ENCODE measurements at regions not wholly inside any gene's neighbourhood (a gene's known extent, or its start where the extent isn't known, plus 50 kb on each side); places are given as distances from the start of the nearest gene placed in this dataset.
"Not testable (repeated sequence)": the region's sequence is repeated elsewhere in the genome, so short reads cannot be mapped to it uniquely, and the experiment has no call there.

GRCh38 chr9:71632776-71633175, 135.5 kb downstream of the CEMIP2 start:
- FAIRE-seq: no peak
- no peak for DNase-seq (ENCODE audit: extremely low spot score, insufficient read length, low read depth)

GRCh38 chr9:71630377-71630995, 137.8 kb downstream of the CEMIP2 start:
- FAIRE-seq (no peak), DNase-seq (ENCODE audit: extremely low spot score, insufficient read length, low read depth) (no peak)

GRCh38 chr9:71629578-71630215, 138.6 kb downstream of the CEMIP2 start:
- FAIRE-seq: no peak
- DNase-seq (ENCODE audit: extremely low spot score, insufficient read length, low read depth): no peak

GRCh38 chr9:71628247-71628646, 140.1 kb downstream of the CEMIP2 start:
- no peak for DNase-seq (ENCODE audit: extremely low spot score, insufficient read length, low read depth)
- FAIRE-seq: peak; percentile 18

- FAIRE-seq (no peak), DNase-seq (ENCODE audit: extremely low spot score, insufficient read length, low read depth) (no peak)
These were observed 140.8 kb downstream of the CEMIP2 start for GRCh38 chr9:71627537-71627936.

- FAIRE-seq: no peak
- DNase-seq (ENCODE audit: extremely low spot score, insufficient read length, low read depth): no peak
These were observed 141.9 kb downstream of the CEMIP2 start for GRCh38 chr9:71626395-71626794.

- no peak for FAIRE-seq
- DNase-seq (ENCODE audit: extremely low spot score, insufficient read length, low read depth): no peak
These were observed 143.6 kb downstream of the CEMIP2 start for GRCh38 chr9:71624728-71625127.

- no peak for DNase-seq (ENCODE audit: extremely low spot score, insufficient read length, low read depth)
- FAIRE-seq: no peak
These were observed 147.6 kb downstream of the CEMIP2 start for GRCh38 chr9:71620746-71621145.

GRCh38 chr9:71620331-71620730, 148.0 kb downstream of the CEMIP2 start:
- DNase-seq (ENCODE audit: extremely low spot score, insufficient read length, low read depth): no peak
- FAIRE-seq: no peak

GRCh38 chr9:71619926-71620325, 148.4 kb downstream of the CEMIP2 start:
- no peak for FAIRE-seq
- no peak for DNase-seq (ENCODE audit: extremely low spot score, insufficient read length, low read depth)

GRCh38 chr9:71614409-71615010, 153.8 kb downstream of the CEMIP2 start:
- FAIRE-seq: no peak
- no peak for DNase-seq (ENCODE audit: extremely low spot score, insufficient read length, low read depth)

- DNase-seq (ENCODE audit: extremely low spot score, insufficient read length, low read depth) (no peak), FAIRE-seq (no peak)
These were observed 155.4 kb downstream of the CEMIP2 start for GRCh38 chr9:71612889-71613288.

GRCh38 chr9:71609448-71609830, 158.9 kb downstream of the CEMIP2 start:
- no peak for FAIRE-seq

GRCh38 chr9:71608825-71609447, 159.4 kb downstream of the CEMIP2 start:
- FAIRE-seq (no peak), DNase-seq (ENCODE audit: extremely low spot score, insufficient read length, low read depth) (no peak)

More at GRCh38 chr9:71609448-71609830, 158.9 kb downstream of the CEMIP2 start:
- DNase-seq (ENCODE audit: extremely low spot score, insufficient read length, low read depth): no peak

- no peak for FAIRE-seq
These were observed 160.3 kb downstream of the CEMIP2 start for GRCh38 chr9:71608021-71608420.

GRCh38 chr9:71607461-71607881, 160.8 kb downstream of the CEMIP2 start:
- no peak for FAIRE-seq
- no peak for DNase-seq (ENCODE audit: extremely low spot score, insufficient read length, low read depth)

More at GRCh38 chr9:71608021-71608420, 160.3 kb downstream of the CEMIP2 start:
- DNase-seq (ENCODE audit: extremely low spot score, insufficient read length, low read depth): no peak

- FAIRE-seq (peak; percentile 85), DNase-seq (ENCODE audit: extremely low spot score, insufficient read length, low read depth) (peak; percentile 12)
These were observed 163.9 kb downstream of the CEMIP2 start for GRCh38 chr9:71604197-71605063.

- no peak for DNase-seq (ENCODE audit: extremely low spot score, insufficient read length, low read depth)
- peak; percentile 9 for FAIRE-seq
These were observed 165.7 kb downstream of the CEMIP2 start for GRCh38 chr9:71602652-71603051.

GRCh38 chr9:71595762-71596161, 172.6 kb downstream of the CEMIP2 start:
- FAIRE-seq; DNase-seq (ENCODE audit: extremely low spot score, insufficient read length, low read depth): not testable (repeated sequence)

- no peak for FAIRE-seq
- DNase-seq (ENCODE audit: extremely low spot score, insufficient read length, low read depth): no peak
These were observed 173.8 kb downstream of the CEMIP2 start for GRCh38 chr9:71594541-71594940.

Measured in GM18507 (cell line).